ENCODE measurements at regions not wholly inside any gene's neighbourhood (a gene's known extent, or its start where the extent isn't known, plus 50 kb on each side); places are given as distances from the start of the nearest gene placed in this dataset.

DNA sequence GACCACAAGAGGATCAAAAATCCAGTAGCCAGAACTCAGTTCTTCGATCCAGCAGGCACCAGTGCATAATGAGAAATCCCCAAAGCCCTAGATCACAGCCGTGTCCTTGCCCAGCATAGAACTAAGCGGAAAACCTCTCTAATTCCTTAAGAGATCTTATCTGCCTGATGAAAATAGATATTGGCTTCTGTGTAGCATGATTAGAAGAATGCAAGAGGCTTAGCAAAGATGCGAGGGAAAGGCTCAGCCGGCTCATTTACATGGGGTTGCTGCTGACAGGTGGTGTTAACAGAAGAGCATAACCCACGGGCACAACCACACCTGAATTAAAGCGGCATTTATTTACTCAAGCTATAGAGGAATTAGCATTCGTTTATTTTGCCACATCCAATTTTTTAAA lies 400.0 kb upstream of the ADAMTS16 start:
- FAIRE-seq (no peak), ATAC-seq (no peak), DNase-seq (no peak)
- no peaks in the 10 kb centered on the region for H3K4me1 ChIP-seq
- no peaks in the 10 kb centered on the region for H3K9me3 ChIP-seq
- H3K27ac ChIP-seq = no peak overlapping the region
- no peaks in the 10 kb centered on the region for H3K36me3 ChIP-seq
- intact Hi-C loops (cut with DNase I) = no loop called here
- TF ChIP-seq, protein P1, sequence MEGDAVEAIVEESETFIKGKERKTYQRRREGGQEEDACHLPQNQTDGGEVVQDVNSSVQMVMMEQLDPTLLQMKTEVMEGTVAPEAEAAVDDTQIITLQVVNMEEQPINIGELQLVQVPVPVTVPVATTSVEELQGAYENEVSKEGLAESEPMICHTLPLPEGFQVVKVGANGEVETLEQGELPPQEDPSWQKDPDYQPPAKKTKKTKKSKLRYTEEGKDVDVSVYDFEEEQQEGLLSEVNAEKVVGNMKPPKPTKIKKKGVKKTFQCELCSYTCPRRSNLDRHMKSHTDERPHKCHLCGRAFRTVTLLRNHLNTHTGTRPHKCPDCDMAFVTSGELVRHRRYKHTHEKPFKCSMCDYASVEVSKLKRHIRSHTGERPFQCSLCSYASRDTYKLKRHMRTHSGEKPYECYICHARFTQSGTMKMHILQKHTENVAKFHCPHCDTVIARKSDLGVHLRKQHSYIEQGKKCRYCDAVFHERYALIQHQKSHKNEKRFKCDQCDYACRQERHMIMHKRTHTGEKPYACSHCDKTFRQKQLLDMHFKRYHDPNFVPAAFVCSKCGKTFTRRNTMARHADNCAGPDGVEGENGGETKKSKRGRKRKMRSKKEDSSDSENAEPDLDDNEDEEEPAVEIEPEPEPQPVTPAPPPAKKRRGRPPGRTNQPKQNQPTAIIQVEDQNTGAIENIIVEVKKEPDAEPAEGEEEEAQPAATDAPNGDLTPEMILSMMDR (IDR thresholded peaks at IDR 0.05) = no peak
- no peak overlapping the region for H3K4me3 ChIP-seq
- 42 to 53% methylated on average over 8 of the region's 8 CpGs for WGBS, 2 donors
- H3K27me3 ChIP-seq = no peaks in the 10 kb centered on the region

DNA sequence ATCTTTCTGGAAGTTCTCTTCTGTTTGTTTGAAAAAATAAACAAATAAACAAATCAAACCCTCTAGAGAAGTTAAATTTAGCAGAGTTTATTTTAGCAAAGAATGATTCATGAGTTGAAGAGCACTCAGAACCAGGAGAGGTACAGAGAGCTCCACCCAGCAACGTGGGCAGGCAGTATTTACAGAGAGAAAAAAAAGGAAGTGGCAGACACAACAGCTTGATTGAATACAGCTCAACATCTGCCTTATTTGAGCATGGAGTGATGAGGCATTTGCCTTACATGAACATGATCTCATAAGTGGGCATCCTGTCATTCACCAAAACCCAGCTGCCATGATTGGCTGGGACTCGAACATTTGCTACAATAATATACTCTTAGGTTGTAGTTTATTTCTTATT lies 381.6 kb upstream of the ADAMTS16 start:
- Histone ChIP-seq H3K4me1 (no peaks in the 10 kb centered on the region), H3K27ac (no peak overlapping the region), H3K36me3 (no peaks in the 10 kb centered on the region), H3K27me3 (no peaks in the 10 kb centered on the region), H3K9me3 (no peaks in the 10 kb centered on the region), H3K4me3 (no peak overlapping the region)
- FAIRE-seq (no peak), DNase-seq (no peak), ATAC-seq (no peak)
- intact Hi-C loops (cut with DNase I) = no loop called here
- 29 to 34% methylated on average over 2 of the region's 2 CpGs for WGBS, 2 donors
- TF ChIP-seq, protein P1 (IDR thresholded peaks at IDR 0.05) = no peak

DNA sequence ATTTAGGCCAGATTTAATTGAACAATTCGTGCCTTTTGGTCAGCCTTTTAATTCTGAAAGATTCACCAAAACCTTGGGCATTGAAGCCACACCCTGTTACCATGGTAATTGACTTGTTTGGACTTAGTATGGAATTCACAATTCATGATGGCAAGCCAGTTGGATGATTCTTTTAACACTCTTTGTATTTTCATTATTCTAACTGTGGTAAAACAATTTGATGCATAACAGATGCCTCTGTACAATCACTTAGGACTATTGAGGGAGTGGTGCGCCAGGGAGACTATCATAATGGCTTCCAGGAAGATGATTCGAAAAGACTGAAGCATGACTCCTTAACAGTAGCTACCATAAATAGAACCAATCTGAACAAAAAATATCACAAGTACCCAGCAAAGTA lies 381.1 kb upstream of the ADAMTS16 start:
- DNase-seq (no peak), ATAC-seq (no peak), FAIRE-seq (no peak)
- Histone ChIP-seq H3K36me3 (no peaks in the 10 kb centered on the region), H3K4me1 (no peaks in the 10 kb centered on the region), H3K27ac (no peak overlapping the region), H3K27me3 (no peaks in the 10 kb centered on the region), H3K4me3 (no peak overlapping the region), H3K9me3 (no peaks in the 10 kb centered on the region)
- TF ChIP-seq, protein P1 (IDR thresholded peaks at IDR 0.05) = no peak
- 57 to 62% methylated on average over 3 of the region's 3 CpGs for WGBS, 2 donors
- intact Hi-C loops (cut with DNase I) = no loop called here

DNA sequence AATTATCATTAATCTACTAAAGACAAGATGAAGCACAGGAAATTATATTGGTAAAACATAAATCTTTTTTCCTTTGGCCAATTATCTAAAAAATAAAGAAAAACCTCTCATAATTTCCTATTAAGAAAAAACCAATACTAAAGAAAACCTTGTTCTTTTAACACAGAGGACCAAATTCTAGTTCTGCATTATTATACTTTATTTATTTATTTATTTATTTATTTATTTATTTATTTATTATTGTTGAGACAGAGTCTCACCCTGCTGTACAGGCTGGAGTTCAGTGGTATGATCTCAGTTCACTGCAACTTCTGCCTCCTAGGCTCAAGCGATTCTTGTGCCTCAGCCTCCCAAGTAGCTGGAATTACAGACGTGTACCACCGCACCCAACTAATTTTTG lies 377.8 kb upstream of the ADAMTS16 start:
- FAIRE-seq = no peak
- WGBS, 2 donors = 65 to 89% methylated on average over 3 of the region's 3 CpGs
- no peak for DNase-seq

DNA sequence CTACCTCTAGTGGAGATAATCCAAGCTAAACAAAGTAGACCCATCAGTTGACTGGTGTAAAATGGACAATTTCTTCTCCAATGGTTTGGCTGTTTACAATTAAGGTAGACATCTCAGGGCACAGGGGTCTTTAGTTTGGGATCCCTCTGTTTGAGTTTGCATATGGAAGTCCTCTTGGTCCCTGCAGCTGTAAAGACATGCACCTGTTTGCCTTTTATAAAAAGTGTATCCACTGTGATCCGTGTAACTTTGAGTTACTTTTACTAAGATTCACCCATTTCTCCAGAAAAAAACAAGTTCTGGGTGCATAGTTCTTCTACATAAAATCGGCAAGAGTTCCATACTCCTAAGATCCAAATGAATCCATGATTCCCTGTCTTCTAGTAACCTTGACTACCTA lies 374.7 kb upstream of the ADAMTS16 start:
- FAIRE-seq (no peak), DNase-seq (no peak), ATAC-seq (no peak)
- TF ChIP-seq, protein P1 (IDR thresholded peaks at IDR 0.05) = no peak
- Histone ChIP-seq H3K4me3 (no peak overlapping the region), H3K27ac (no peak overlapping the region), H3K36me3 (no peaks in the 10 kb centered on the region), H3K4me1 (no peaks in the 10 kb centered on the region), H3K27me3 (no peaks in the 10 kb centered on the region), H3K9me3 (no peaks in the 10 kb centered on the region)
- intact Hi-C loops (cut with DNase I) = no loop called here
- WGBS, 2 donors = 53 to 72% methylated on average over 2 of the region's 2 CpGs

More for the DNA sequence above, 377.8 kb upstream of the ADAMTS16 start:
- no peak overlapping the region for H3K27ac ChIP-seq
- intact Hi-C loops (cut with DNase I) = no loop called here
- H3K9me3 ChIP-seq = no peaks in the 10 kb centered on the region
- no peak for ATAC-seq
- H3K4me1 ChIP-seq = no peaks in the 10 kb centered on the region
- H3K36me3 ChIP-seq = no peaks in the 10 kb centered on the region
- no peaks in the 10 kb centered on the region for H3K27me3 ChIP-seq
- TF ChIP-seq, protein P1 (IDR thresholded peaks at IDR 0.05) = no peak
- no peak overlapping the region for H3K4me3 ChIP-seq

All from pancreas (tissue), 10 donors.